Hepatocyte (in vitro differentiated cells): ENCODE measurements at regions not wholly inside any gene's neighbourhood (a gene's known extent, or its start where the extent isn't known, plus 50 kb on each side); places are given as distances from the start of the nearest gene placed in this dataset.

Source experiments
- DNase-seq: peaks from one replicate; pipeline ENCODE4 v3.0.0-alpha.2; 2016; ENCODE audit warnings: low spot score
- H2AFZ ChIP-seq: fragments of 200-600 bp; sonication (generic); 2 replicates; pipeline ENCODE4 v1.6.0; 2016; ENCODE audit warnings: antibody characterized with exemption, mild to moderate bottlenecking
- H3K27ac ChIP-seq: fragments of 200-600 bp; sonication (generic); 2 replicates; pipeline ENCODE4 v1.5.1; 2016; ENCODE audit warnings: mild to moderate bottlenecking
- H3K27me3 ChIP-seq: fragments of 200-600 bp; sonication (generic); 2 replicates; pipeline ENCODE4 v1.6.1; 2016
- H3K36me3 ChIP-seq: fragments of 200-600 bp; sonication (generic); replicated peaks from 2 replicates; pipeline ENCODE4 v1.5.1; 2016; ENCODE audit warnings: low read depth; ENCODE audit not compliant: insufficient read depth
- H3K4me1 ChIP-seq: fragments of 200-600 bp; sonication (generic); 2 replicates; pipeline ENCODE4 v1.5.1; 2016; ENCODE audit warnings: mild to moderate bottlenecking, moderate library complexity; ENCODE audit not compliant: insufficient read depth
- H3K4me2 ChIP-seq: fragments of 200-600 bp; sonication (generic); 2 replicates; pipeline ENCODE4 v1.6.0; 2016
- H3K4me3 ChIP-seq: fragments of 200-600 bp; sonication (generic); 2 replicates; pipeline ENCODE4 v1.5.1; 2016; ENCODE audit warnings: mild to moderate bottlenecking
- H3K79me2 ChIP-seq: fragments of 200-600 bp; sonication (generic); 2 replicates; pipeline ENCODE4 v1.6.0; 2017; ENCODE audit warnings: mild to moderate bottlenecking
- H3K9me2 ChIP-seq: fragments of 200-600 bp; sonication (generic); replicated peaks from 2 replicates; pipeline ENCODE4 v1.6.0; 2017; ENCODE audit warnings: mild to moderate bottlenecking; ENCODE audit not compliant: insufficient read depth
- H3K9me3 ChIP-seq: fragments of 200-600 bp; sonication (generic); 2 replicates; pipeline ENCODE4 v1.5.1; 2016; ENCODE audit warnings: low read depth, mild to moderate bottlenecking
- H4K20me1 ChIP-seq: fragments of 200-600 bp; sonication (generic); 2 replicates; pipeline ENCODE4 v1.6.0; 2016; ENCODE audit warnings: mild to moderate bottlenecking; ENCODE audit not compliant: insufficient read depth, poor library complexity, severe bottlenecking
- CTCF ChIP-seq: fragments of 200-600 bp; sonication (generic); IDR thresholded peaks from 2 replicates; pipeline ENCODE4 v1.5.1; 2016; ENCODE audit warnings: antibody characterized with exemption, mild to moderate bottlenecking; ENCODE audit not compliant: poor library complexity
- EZH2 ChIP-seq: fragments of 200-600 bp; sonication (generic); IDR thresholded peaks from 2 replicates; pipeline ENCODE4 v1.6.1; 2016; ENCODE audit warnings: antibody characterized with exemption, mild to moderate bottlenecking, borderline replicate concordance
- EZH2phosphoT487 ChIP-seq: fragments of 200-600 bp; sonication (generic); IDR thresholded peaks from one replicate; pipeline ENCODE4 v1.6.1; 2018; ENCODE audit warnings: antibody characterized with exemption, mild to moderate bottlenecking, low read depth, moderate library complexity; ENCODE audit not compliant: unreplicated experiment, severe bottlenecking
- WGBS: methylation state at CpG from one replicate; pipeline ENCODE4 v1.1.6; 2016; ENCODE audit warnings: low lambda C conversion rate; ENCODE audit errors: missing lambda C conversion rate; 5-methylcytosine and 5-hydroxymethylcytosine counted together

- 94% methylated on average over 10 of the region's 10 CpGs for WGBS
Measured at GRCh38 chr2:187177253-187177652, 270.8 kb downstream of the CALCRL start.

GRCh38 chr2:187174582-187174981, 273.5 kb downstream of the CALCRL start:
- TF ChIP-seq CTCF (peak; percentile 21), EZH2 (no peak)
- no peaks in the 10 kb centered on the region for H3K9me3 ChIP-seq
- H3K27ac ChIP-seq, result no peak overlapping the region
- H3K79me2 ChIP-seq, result no peaks in the 10 kb centered on the region
- H3K4me2 ChIP-seq, result no peak overlapping the region
- H3K27me3 ChIP-seq, result no peaks in the 10 kb centered on the region
- H4K20me1 ChIP-seq, result no peaks in the 10 kb centered on the region
- H3K36me3 ChIP-seq, result no peaks in the 10 kb centered on the region
- WGBS, result 100% methylated on average over 1 of the region's 1 CpG
- no peaks in the 10 kb centered on the region for H3K9me2 ChIP-seq
- H2AFZ ChIP-seq, result no peak overlapping the region
- DNase-seq, result no peak
- H3K4me1 ChIP-seq, result no peaks in the 10 kb centered on the region
- no peak overlapping the region for H3K4me3 ChIP-seq

More at GRCh38 chr2:187177253-187177652, 270.8 kb downstream of the CALCRL start:
- Histone ChIP-seq H3K36me3 (no peaks in the 10 kb centered on the region), H3K4me2 (no peak overlapping the region), H3K27ac (no peak overlapping the region), H2AFZ (no peak overlapping the region), H3K9me3 (no peaks in the 10 kb centered on the region), H3K4me3 (no peak overlapping the region), H3K79me2 (no peaks in the 10 kb centered on the region), H3K9me2 (no peaks in the 10 kb centered on the region), H3K4me1 (no peaks in the 10 kb centered on the region), H3K27me3 (no peaks in the 10 kb centered on the region), H4K20me1 (no peaks in the 10 kb centered on the region)
- DNase-seq, result no peak
- no peak for TF ChIP-seq CTCF

- no peak overlapping the region for H3K4me3 ChIP-seq
- DNase-seq, result no peak
- H3K9me3 ChIP-seq, result no peaks in the 10 kb centered on the region
- TF ChIP-seq EZH2phosphoT487 (no peak), CTCF (no peak), EZH2 (no peak)
- H4K20me1 ChIP-seq, result no peaks in the 10 kb centered on the region
- H3K27ac ChIP-seq, result no peak overlapping the region
- H3K4me2 ChIP-seq, result no peak overlapping the region
- no peaks in the 10 kb centered on the region for H3K79me2 ChIP-seq
- no peak overlapping the region for H2AFZ ChIP-seq
- no peaks in the 10 kb centered on the region for H3K36me3 ChIP-seq
- no peaks in the 10 kb centered on the region for H3K27me3 ChIP-seq
- no peaks in the 10 kb centered on the region for H3K4me1 ChIP-seq
- H3K9me2 ChIP-seq, result no peaks in the 10 kb centered on the region
- WGBS, result 60% methylated on average over 3 of the region's 3 CpGs
Measured at GRCh38 chr2:187171318-187171717, 276.7 kb downstream of the CALCRL start.

- Histone ChIP-seq H3K27ac (no peak overlapping the region), H3K4me3 (no peak overlapping the region), H3K4me2 (no peak overlapping the region), H3K9me2 (no peaks in the 10 kb centered on the region), H3K27me3 (no peaks in the 10 kb centered on the region), H3K36me3 (no peaks in the 10 kb centered on the region), H3K9me3 (no peaks in the 10 kb centered on the region), H4K20me1 (no peaks in the 10 kb centered on the region), H3K79me2 (no peaks in the 10 kb centered on the region), H3K4me1 (no peaks in the 10 kb centered on the region), H2AFZ (no peak overlapping the region)
- TF ChIP-seq EZH2 (no peak), CTCF (no peak)
- no peak for DNase-seq
- 91% methylated on average over 3 of the region's 3 CpGs for WGBS
Measured at GRCh38 chr2:187169864-187170263, 278.2 kb downstream of the CALCRL start.
